HepG2 (cell line): ENCODE measurements at regions not wholly inside any gene's neighbourhood (a gene's known extent, or its start where the extent isn't known, plus 50 kb on each side); places are given as distances from the start of the nearest gene placed in this dataset.

Experiments
- ISX ChIP-seq: sonication (generic); formaldehyde crosslinking; conservative IDR thresholded peaks from 2 replicates; pipeline ENCODE4 v1.5.0; 2020; ENCODE audit warnings: missing genetic modification reagents
- ZBTB20 ChIP-seq: sonication (generic); formaldehyde crosslinking; IDR thresholded peaks from 2 replicates; pipeline ENCODE4 v1.8.1; 2023; ENCODE audit warnings: missing genetic modification reagents, low read depth, mild to moderate bottlenecking, borderline replicate concordance
- TF ChIP-seq, protein P1 (sequence below), 2 experiments: fragments of 450-650 bp in 1 of 2; sonication (generic) in 1 of 2; formaldehyde crosslinking in 1 of 2; IDR thresholded peaks; 2 replicates each; pipeline versions ENCODE4 v1.6.1 to v1.8.0; 2016 to 2022; ENCODE audit warnings: antibody characterized with exemption in 1 of 2, mild to moderate bottlenecking in 1 of 2, missing genetic modification reagents in 1 of 2
- TF ChIP-seq, protein P2 (sequence below): sonication (generic); formaldehyde crosslinking; IDR thresholded peaks from 2 replicates; pipeline ENCODE4 v1.4.0; 2020; ENCODE audit warnings: missing genetic modification reagents, borderline replicate concordance
- TF ChIP-seq, protein P3 (sequence below): sonication (generic); formaldehyde crosslinking; IDR thresholded peaks from 2 replicates; pipeline ENCODE4 v1.4.0; 2020; ENCODE audit warnings: missing genetic modification reagents
- TF ChIP-seq, protein P4 (sequence below): IDR thresholded peaks from 2 replicates; pipeline ENCODE4 v1.6.1; 2016
- TF ChIP-seq, protein P5 (sequence below): sonication (generic); formaldehyde crosslinking; IDR thresholded peaks from 2 replicates; pipeline ENCODE4 v1.4.0; 2020; ENCODE audit warnings: low read depth, missing genetic modification reagents
- TF ChIP-seq, protein P6 (sequence below): sonication (generic); formaldehyde crosslinking; IDR thresholded peaks from 2 replicates; pipeline ENCODE4 v1.4.0; 2020; ENCODE audit warnings: missing genetic modification reagents

DNA sequence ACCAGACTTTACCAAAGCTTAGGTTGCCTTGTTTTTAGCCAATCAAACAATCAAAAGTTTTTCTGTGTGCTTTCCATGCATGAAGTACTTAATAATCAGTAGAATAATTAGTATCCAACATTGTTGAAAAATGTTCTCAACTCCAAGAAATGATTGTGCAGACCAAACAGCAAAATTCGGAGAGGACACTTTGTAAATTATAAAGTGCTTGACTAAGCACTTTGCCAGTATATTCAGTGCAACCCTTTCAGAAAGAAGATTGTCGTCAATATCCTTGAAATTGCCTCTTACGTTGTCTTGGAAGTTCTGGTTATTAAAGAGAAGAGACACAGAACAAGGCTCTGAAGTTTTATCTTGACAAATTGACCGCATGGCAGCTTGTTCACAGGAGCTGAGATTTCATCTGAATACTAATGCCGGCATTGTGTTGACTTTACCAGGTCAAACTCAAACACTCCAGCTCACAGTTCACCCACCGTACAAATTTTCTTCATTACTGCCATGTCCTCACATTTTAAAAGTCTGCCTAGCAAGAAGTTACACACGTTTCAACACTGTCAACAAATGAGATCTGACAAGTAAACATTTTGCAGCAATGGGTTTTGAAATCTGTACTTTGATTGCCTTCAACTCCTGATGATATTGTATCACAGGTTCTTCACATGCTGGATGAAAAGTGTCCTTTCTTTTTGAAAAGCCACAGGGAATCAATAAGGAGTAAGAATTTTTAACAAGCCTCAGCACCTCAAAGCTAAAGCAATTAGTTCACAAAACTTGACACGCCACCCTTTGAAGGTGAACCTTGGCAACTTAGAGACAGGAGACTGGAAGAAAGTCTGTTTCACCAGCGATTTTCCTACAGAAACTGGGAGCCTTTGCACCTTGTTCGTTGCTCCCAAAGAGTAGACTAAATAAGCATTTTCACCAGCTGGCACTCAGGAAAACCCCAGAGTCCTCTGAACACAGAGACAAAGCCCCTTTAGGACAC lies 150.9 kb downstream of the RFC3 start (continued):
- TF ChIP-seq, protein P1, sequence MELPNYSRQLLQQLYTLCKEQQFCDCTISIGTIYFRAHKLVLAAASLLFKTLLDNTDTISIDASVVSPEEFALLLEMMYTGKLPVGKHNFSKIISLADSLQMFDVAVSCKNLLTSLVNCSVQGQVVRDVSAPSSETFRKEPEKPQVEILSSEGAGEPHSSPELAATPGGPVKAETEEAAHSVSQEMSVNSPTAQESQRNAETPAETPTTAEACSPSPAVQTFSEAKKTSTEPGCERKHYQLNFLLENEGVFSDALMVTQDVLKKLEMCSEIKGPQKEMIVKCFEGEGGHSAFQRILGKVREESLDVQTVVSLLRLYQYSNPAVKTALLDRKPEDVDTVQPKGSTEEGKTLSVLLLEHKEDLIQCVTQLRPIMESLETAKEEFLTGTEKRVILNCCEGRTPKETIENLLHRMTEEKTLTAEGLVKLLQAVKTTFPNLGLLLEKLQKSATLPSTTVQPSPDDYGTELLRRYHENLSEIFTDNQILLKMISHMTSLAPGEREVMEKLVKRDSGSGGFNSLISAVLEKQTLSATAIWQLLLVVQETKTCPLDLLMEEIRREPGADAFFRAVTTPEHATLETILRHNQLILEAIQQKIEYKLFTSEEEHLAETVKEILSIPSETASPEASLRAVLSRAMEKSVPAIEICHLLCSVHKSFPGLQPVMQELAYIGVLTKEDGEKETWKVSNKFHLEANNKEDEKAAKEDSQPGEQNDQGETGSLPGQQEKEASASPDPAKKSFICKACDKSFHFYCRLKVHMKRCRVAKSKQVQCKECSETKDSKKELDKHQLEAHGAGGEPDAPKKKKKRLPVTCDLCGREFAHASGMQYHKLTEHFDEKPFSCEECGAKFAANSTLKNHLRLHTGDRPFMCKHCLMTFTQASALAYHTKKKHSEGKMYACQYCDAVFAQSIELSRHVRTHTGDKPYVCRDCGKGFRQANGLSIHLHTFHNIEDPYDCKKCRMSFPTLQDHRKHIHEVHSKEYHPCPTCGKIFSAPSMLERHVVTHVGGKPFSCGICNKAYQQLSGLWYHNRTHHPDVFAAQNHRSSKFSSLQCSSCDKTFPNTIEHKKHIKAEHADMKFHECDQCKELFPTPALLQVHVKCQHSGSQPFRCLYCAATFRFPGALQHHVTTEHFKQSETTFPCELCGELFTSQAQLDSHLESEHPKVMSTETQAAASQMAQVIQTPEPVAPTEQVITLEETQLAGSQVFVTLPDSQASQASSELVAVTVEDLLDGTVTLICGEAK (IDR thresholded peaks at IDR 0.05): no peak
- TF ChIP-seq, protein P1 (CRISPR knock-in tag; IDR thresholded peaks at IDR 0.05): no peak; the same call in 1 of the 2 replicates
- TF ChIP-seq, protein P2, sequence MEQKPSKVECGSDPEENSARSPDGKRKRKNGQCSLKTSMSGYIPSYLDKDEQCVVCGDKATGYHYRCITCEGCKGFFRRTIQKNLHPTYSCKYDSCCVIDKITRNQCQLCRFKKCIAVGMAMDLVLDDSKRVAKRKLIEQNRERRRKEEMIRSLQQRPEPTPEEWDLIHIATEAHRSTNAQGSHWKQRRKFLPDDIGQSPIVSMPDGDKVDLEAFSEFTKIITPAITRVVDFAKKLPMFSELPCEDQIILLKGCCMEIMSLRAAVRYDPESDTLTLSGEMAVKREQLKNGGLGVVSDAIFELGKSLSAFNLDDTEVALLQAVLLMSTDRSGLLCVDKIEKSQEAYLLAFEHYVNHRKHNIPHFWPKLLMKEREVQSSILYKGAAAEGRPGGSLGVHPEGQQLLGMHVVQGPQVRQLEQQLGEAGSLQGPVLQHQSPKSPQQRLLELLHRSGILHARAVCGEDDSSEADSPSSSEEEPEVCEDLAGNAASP (CRISPR knock-in tag): peak; percentile 82
- no peak for TF ChIP-seq ISX (CRISPR knock-in tag)
- TF ChIP-seq, protein P3, sequence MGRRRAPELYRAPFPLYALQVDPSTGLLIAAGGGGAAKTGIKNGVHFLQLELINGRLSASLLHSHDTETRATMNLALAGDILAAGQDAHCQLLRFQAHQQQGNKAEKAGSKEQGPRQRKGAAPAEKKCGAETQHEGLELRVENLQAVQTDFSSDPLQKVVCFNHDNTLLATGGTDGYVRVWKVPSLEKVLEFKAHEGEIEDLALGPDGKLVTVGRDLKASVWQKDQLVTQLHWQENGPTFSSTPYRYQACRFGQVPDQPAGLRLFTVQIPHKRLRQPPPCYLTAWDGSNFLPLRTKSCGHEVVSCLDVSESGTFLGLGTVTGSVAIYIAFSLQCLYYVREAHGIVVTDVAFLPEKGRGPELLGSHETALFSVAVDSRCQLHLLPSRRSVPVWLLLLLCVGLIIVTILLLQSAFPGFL (CRISPR knock-in tag): no peak
- TF ChIP-seq, protein P4, sequence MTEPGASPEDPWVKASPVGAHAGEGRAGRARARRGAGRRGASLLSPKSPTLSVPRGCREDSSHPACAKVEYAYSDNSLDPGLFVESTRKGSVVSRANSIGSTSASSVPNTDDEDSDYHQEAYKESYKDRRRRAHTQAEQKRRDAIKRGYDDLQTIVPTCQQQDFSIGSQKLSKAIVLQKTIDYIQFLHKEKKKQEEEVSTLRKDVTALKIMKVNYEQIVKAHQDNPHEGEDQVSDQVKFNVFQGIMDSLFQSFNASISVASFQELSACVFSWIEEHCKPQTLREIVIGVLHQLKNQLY (CRISPR knock-in tag): peak; percentile 97
- TF ChIP-seq, protein P5, sequence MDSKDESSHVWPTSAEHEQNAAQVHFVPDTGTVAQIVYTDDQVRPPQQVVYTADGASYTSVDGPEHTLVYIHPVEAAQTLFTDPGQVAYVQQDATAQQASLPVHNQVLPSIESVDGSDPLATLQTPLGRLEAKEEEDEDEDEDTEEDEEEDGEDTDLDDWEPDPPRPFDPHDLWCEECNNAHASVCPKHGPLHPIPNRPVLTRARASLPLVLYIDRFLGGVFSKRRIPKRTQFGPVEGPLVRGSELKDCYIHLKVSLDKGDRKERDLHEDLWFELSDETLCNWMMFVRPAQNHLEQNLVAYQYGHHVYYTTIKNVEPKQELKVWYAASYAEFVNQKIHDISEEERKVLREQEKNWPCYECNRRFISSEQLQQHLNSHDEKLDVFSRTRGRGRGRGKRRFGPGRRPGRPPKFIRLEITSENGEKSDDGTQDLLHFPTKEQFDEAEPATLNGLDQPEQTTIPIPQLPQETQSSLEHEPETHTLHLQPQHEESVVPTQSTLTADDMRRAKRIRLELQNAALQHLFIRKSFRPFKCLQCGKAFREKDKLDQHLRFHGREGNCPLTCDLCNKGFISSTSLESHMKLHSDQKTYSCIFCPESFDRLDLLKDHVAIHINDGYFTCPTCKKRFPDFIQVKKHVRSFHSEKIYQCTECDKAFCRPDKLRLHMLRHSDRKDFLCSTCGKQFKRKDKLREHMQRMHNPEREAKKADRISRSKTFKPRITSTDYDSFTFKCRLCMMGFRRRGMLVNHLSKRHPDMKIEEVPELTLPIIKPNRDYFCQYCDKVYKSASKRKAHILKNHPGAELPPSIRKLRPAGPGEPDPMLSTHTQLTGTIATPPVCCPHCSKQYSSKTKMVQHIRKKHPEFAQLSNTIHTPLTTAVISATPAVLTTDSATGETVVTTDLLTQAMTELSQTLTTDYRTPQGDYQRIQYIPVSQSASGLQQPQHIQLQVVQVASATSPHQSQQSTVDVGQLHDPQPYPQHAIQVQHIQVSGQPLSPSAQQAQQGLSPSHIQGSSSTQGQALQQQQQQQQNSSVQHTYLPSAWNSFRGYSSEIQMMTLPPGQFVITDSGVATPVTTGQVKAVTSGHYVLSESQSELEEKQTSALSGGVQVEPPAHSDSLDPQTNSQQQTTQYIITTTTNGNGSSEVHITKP (CRISPR knock-in tag): no peak
- TF ChIP-seq, protein P6, sequence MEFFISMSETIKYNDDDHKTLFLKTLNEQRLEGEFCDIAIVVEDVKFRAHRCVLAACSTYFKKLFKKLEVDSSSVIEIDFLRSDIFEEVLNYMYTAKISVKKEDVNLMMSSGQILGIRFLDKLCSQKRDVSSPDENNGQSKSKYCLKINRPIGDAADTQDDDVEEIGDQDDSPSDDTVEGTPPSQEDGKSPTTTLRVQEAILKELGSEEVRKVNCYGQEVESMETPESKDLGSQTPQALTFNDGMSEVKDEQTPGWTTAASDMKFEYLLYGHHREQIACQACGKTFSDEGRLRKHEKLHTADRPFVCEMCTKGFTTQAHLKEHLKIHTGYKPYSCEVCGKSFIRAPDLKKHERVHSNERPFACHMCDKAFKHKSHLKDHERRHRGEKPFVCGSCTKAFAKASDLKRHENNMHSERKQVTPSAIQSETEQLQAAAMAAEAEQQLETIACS: no peak
- TF ChIP-seq ZBTB20: peak; percentile 49; the same call in 1 of the 2 replicates
